Activated T-cell treated with anti-CD3 and anti-CD28 coated beads for 4 hours (primary cell): ENCODE measurements at regions not wholly inside any gene's neighbourhood (a gene's known extent, or its start where the extent isn't known, plus 50 kb on each side); places are given as distances from the start of the nearest gene placed in this dataset.
"Not testable (repeated sequence)": the region's sequence is repeated elsewhere in the genome, so short reads cannot be mapped to it uniquely, and the experiment has no call there.

Experiments
- DNase-seq: peaks from one replicate; pipeline ENCODE4 v3.0.0-alpha.2; 2020

- DNase-seq, result no peak
These were observed 74.6 kb upstream of the CDK6 start for GRCh38 chr7:92910976-92911375.

- DNase-seq, result no peak
These were observed 73.5 kb upstream of the CDK6 start for GRCh38 chr7:92909686-92910475.

- DNase-seq, result peak; percentile 76
These were observed 68.1 kb upstream of the CDK6 start for GRCh38 chr7:92904244-92905131.

- no peak for DNase-seq
These were observed 62.4 kb upstream of the CDK6 start for GRCh38 chr7:92898798-92899197.

GRCh38 chr7:92894857-92895256 lies 58.5 kb upstream of the CDK6 start:
- not testable (repeated sequence) for DNase-seq

GRCh38 chr7:92889081-92889480 lies 52.7 kb upstream of the CDK6 start:
- DNase-seq, result no peak
